ENCODE measurements at regions not wholly inside any gene's neighbourhood (a gene's known extent, or its start where the extent isn't known, plus 50 kb on each side); places are given as distances from the start of the nearest gene placed in this dataset.

- Histone ChIP-seq H3K4me1 (peaks cover 0 to 12% (median 0%) of the 10 kb centered on the region in 4 donors), H3K4me3 (no peak overlapping the region), H3K36me3 (no peaks in the 10 kb centered on the region), H3K27me3 (peaks cover 0 to 3% of the 10 kb centered on the region in 2 donors), H3K27ac (no peak overlapping the region), H3K9me3 (no peaks in the 10 kb centered on the region)
- no peak for DNase-seq (ENCODE audit: low spot score in 2 of 2)
- TF ChIP-seq CTCF (IDR thresholded peaks at IDR 0.05) (no peak), POLR2A (IDR thresholded peaks at IDR 0.05) (no peak), EP300 (IDR thresholded peaks at IDR 0.05) (no peak)
- WGBS, 2 donors, result 13% methylated on average over 1 of the region's 1 CpG
These were observed 114.2 kb upstream of the ARID2 start for GRCh38 chr12:45615268-45615667.

GRCh38 chr12:45619736-45620135 lies 109.8 kb upstream of the ARID2 start:
- H3K27me3 ChIP-seq, result no peaks in the 10 kb centered on the region
- no peak for DNase-seq (ENCODE audit: low spot score in 2 of 2)
- H3K27ac ChIP-seq, result no peak overlapping the region
- no peaks in the 10 kb centered on the region for H3K36me3 ChIP-seq
- peaks cover 0 to 12% (median 0%) of the 10 kb centered on the region in 4 donors for H3K4me1 ChIP-seq
- 90 to 96% methylated on average over 3 of the region's 3 CpGs for WGBS, 2 donors
- TF ChIP-seq CTCF (IDR thresholded peaks at IDR 0.05) (no peak), EP300 (IDR thresholded peaks at IDR 0.05) (no peak), POLR2A (IDR thresholded peaks at IDR 0.05) (no peak)
- H3K9me3 ChIP-seq, result peaks cover 0 to 10% (median 0%) of the 10 kb centered on the region in 4 donors
- no peak overlapping the region for H3K4me3 ChIP-seq

- Histone ChIP-seq H3K36me3 (no peaks in the 10 kb centered on the region), H3K4me3 (no peak overlapping the region), H3K27ac (no peak overlapping the region), H3K4me1 (no peaks in the 10 kb centered on the region), H3K9me3 (peaks cover 0 to 10% (median 0%) of the 10 kb centered on the region in 4 donors), H3K27me3 (no peaks in the 10 kb centered on the region)
- 96 to 100% methylated on average over 1 of the region's 1 CpG for WGBS, 2 donors
- TF ChIP-seq EP300 (IDR thresholded peaks at IDR 0.05), result no peak
- no peak for TF ChIP-seq POLR2A (IDR thresholded peaks at IDR 0.05)
- TF ChIP-seq CTCF (IDR thresholded peaks at IDR 0.05), result no peak
- no peak for DNase-seq (ENCODE audit: low spot score in 2 of 2)
These were observed 107.8 kb upstream of the ARID2 start for GRCh38 chr12:45621703-45622102.

GRCh38 chr12:45622210-45622937 lies 107.1 kb upstream of the ARID2 start:
- peaks cover 0 to 10% (median 0%) of the 10 kb centered on the region in 4 donors for H3K9me3 ChIP-seq
- H3K27ac ChIP-seq, result no peak overlapping the region
- 57 to 61% methylated on average over 3 of the region's 3 CpGs for whole genome bisulfite sequencing, 2 donors

More at GRCh38 chr12:45622210-45622937, 107.1 kb upstream of the ARID2 start:
- Histone ChIP-seq H3K4me1 (no peaks in the 10 kb centered on the region), H3K4me3 (no peak overlapping the region), H3K36me3 (no peaks in the 10 kb centered on the region), H3K27me3 (no peaks in the 10 kb centered on the region)
- TF ChIP-seq CTCF (IDR thresholded peaks at IDR 0.05), result no peak
- no peak for TF ChIP-seq EP300 (IDR thresholded peaks at IDR 0.05)
- TF ChIP-seq POLR2A (IDR thresholded peaks at IDR 0.05), result no peak
- no peak for DNase-seq (ENCODE audit: low spot score in 2 of 2)

Measured in tibial nerve (tissue), 4 donors.